SK-N-SH treated with all-trans-retinoic acid at 6 μM for 48 hours (cell line): ENCODE measurements at regions not wholly inside any gene's neighbourhood (a gene's known extent, or its start where the extent isn't known, plus 50 kb on each side); places are given as distances from the start of the nearest gene placed in this dataset.

ENCODE experiments used
- ATAC-seq: fragments of 200-7000 bp; cut with Tn5 transposase; 3 replicates; pipeline ENCODE4 v1.9.1; 2020; ENCODE audit warnings: mild to moderate bottlenecking, moderate library complexity
- ARNTL ChIP-seq: fragments of 450-650 bp; formaldehyde crosslinking; IDR thresholded peaks from 2 replicates; pipeline ENCODE4 v1.5.0; 2020; ENCODE audit warnings: low read depth, mild to moderate bottlenecking, moderate library complexity, borderline replicate concordance
- BACH2 ChIP-seq: fragments of 250-450 bp; sonication (Bioruptor Pico); IDR thresholded peaks from 2 replicates; pipeline ENCODE4 v1.9.0; 2021; ENCODE audit warnings: mild to moderate bottlenecking, borderline replicate concordance
- CSDC2 ChIP-seq: fragments of 250-450 bp; sonication (Bioruptor Pico); IDR thresholded peaks from 2 replicates; pipeline ENCODE4 v1.5.0; 2020; ENCODE audit warnings: mild to moderate bottlenecking, moderate library complexity
- CSRNP3 ChIP-seq: fragments of 250-450 bp; sonication (Bioruptor Pico); IDR thresholded peaks from 2 replicates; pipeline ENCODE4 v1.5.1; 2021; ENCODE audit warnings: mild to moderate bottlenecking, moderate library complexity
- ESRRG ChIP-seq: fragments of 250-450 bp; sonication (Bioruptor Pico); IDR thresholded peaks from 2 replicates; pipeline ENCODE4 v1.6.1; 2021; ENCODE audit warnings: mild to moderate bottlenecking
- GLIS3 ChIP-seq: fragments of 250-450 bp; sonication (Bioruptor Pico); IDR thresholded peaks from 2 replicates; pipeline ENCODE4 v1.5.0; 2020; ENCODE audit warnings: mild to moderate bottlenecking, moderate library complexity
- ISL1 ChIP-seq: fragments of 250-450 bp; sonication (Bioruptor Pico); IDR thresholded peaks from 2 replicates; pipeline ENCODE4 v2.1.2; 2022; ENCODE audit warnings: mild to moderate bottlenecking, moderate library complexity
- OSR1 ChIP-seq: fragments of 250-450 bp; sonication (Bioruptor Pico); IDR thresholded peaks from 2 replicates; pipeline ENCODE4 v1.8.0; 2022; ENCODE audit warnings: moderate library complexity, mild to moderate bottlenecking, inconsistent platforms
- PATZ1 ChIP-seq: fragments of 250-450 bp; sonication (Bioruptor Pico); IDR thresholded peaks from 2 replicates; pipeline ENCODE4 v1.8.0; 2020; ENCODE audit warnings: mild to moderate bottlenecking, moderate library complexity, borderline replicate concordance
- POU6F1 ChIP-seq: fragments of 250-450 bp; sonication (Bioruptor Pico); IDR thresholded peaks from 2 replicates; pipeline ENCODE4 v1.8.0; 2021; ENCODE audit warnings: low read depth, mild to moderate bottlenecking, moderate library complexity, borderline replicate concordance
- PPARA ChIP-seq: fragments of 250-450 bp; sonication (Bioruptor Pico); IDR thresholded peaks from 2 replicates; pipeline ENCODE4 v1.5.0; 2020; ENCODE audit warnings: mild to moderate bottlenecking, borderline replicate concordance
- RARB ChIP-seq: fragments of 250-450 bp; sonication (Bioruptor Pico); IDR thresholded peaks from 2 replicates; pipeline ENCODE4 v1.8.0; 2021; ENCODE audit warnings: mild to moderate bottlenecking, moderate library complexity
- SNAI2 ChIP-seq: fragments of 250-450 bp; sonication (Bioruptor Pico); IDR thresholded peaks from 2 replicates; pipeline ENCODE4 v1.5.0; 2020; ENCODE audit warnings: mild to moderate bottlenecking, moderate library complexity
- TCF4 ChIP-seq: fragments of 250-450 bp; sonication (Bioruptor Pico); IDR thresholded peaks from 2 replicates; pipeline ENCODE4 v1.8.0; 2021; ENCODE audit warnings: mild to moderate bottlenecking, moderate library complexity, borderline replicate concordance
- TOX ChIP-seq: fragments of 250-450 bp; sonication (Bioruptor Pico); IDR thresholded peaks from 2 replicates; pipeline ENCODE4 v1.8.0; 2021; ENCODE audit warnings: mild to moderate bottlenecking, moderate library complexity, borderline replicate concordance
- TSHZ2 ChIP-seq: fragments of 250-450 bp; sonication (Bioruptor Pico); IDR thresholded peaks from 2 replicates; pipeline ENCODE4 v1.5.0; 2020; ENCODE audit warnings: mild to moderate bottlenecking, moderate library complexity
- ZC3H10 ChIP-seq: fragments of 250-450 bp; sonication (Bioruptor Pico); IDR thresholded peaks from 2 replicates; pipeline ENCODE4 v1.5.1; 2021; ENCODE audit warnings: mild to moderate bottlenecking, moderate library complexity
- ZFP3 ChIP-seq: fragments of 250-450 bp; sonication (Bioruptor Pico); IDR thresholded peaks from 2 replicates; pipeline ENCODE4 v1.5.0; 2020; ENCODE audit warnings: mild to moderate bottlenecking, moderate library complexity
- ZFP30 ChIP-seq: fragments of 450-650 bp; formaldehyde crosslinking; IDR thresholded peaks from 2 replicates; pipeline ENCODE4 v1.5.0; 2022; ENCODE audit warnings: mild to moderate bottlenecking, moderate library complexity
- ZNF565 ChIP-seq: fragments of 450-650 bp; formaldehyde crosslinking; conservative IDR thresholded peaks from 2 replicates; pipeline ENCODE4 v1.5.0; 2020; ENCODE audit warnings: low read depth, mild to moderate bottlenecking, moderate library complexity
- ZNF70 ChIP-seq: fragments of 450-650 bp; formaldehyde crosslinking; IDR thresholded peaks from 2 replicates; pipeline ENCODE4 v1.5.0; 2020; ENCODE audit warnings: mild to moderate bottlenecking, moderate library complexity
- ZNF8 ChIP-seq: fragments of 450-650 bp; formaldehyde crosslinking; IDR thresholded peaks from 2 replicates; pipeline ENCODE4 v1.5.0; 2020; ENCODE audit warnings: mild to moderate bottlenecking, moderate library complexity

- TF ChIP-seq ZFP30 (no peak), CSDC2 (CRISPR knock-in tag) (no peak), ARNTL (no peak), TCF4 (CRISPR knock-in tag) (no peak)
Observed at GRCh38 chr4:23130845-23131244, 438.1 kb downstream of the GBA3 start (continued).

GRCh38 chr4:23125118-23125517 is 432.4 kb downstream of the GBA3 start:
- TF ChIP-seq RARB (no peak), ESRRG (no peak), CSDC2 (CRISPR knock-in tag) (no peak), CSRNP3 (CRISPR knock-in tag) (no peak)
- no peak for ATAC-seq

- no peak for ATAC-seq
- no peak for TF ChIP-seq ZNF8 (CRISPR knock-in tag)
- TF ChIP-seq CSDC2 (CRISPR knock-in tag) = no peak
- no peak for TF ChIP-seq CSRNP3 (CRISPR knock-in tag)
- TF ChIP-seq ESRRG = no peak
Observed at GRCh38 chr4:23122666-23123400, 430.1 kb downstream of the GBA3 start.

- TF ChIP-seq ISL1 (CRISPR knock-in tag) (no peak), ZFP3 (CRISPR knock-in tag) (no peak), TOX (CRISPR knock-in tag) (no peak)
- no peak for ATAC-seq
Observed at GRCh38 chr4:23120374-23120773, 427.6 kb downstream of the GBA3 start.

GRCh38 chr4:23117826-23118225 is 425.1 kb downstream of the GBA3 start:
- TF ChIP-seq POU6F1 (CRISPR knock-in tag) = no peak
- no peak for TF ChIP-seq ZFP30
- no peak for TF ChIP-seq ZFP3 (CRISPR knock-in tag)
- TF ChIP-seq ZNF565 = no peak
- no peak for TF ChIP-seq GLIS3 (CRISPR knock-in tag)
- no peak for TF ChIP-seq ZNF70 (CRISPR knock-in tag)
- TF ChIP-seq PPARA (CRISPR knock-in tag) = no peak
- no peak for TF ChIP-seq RARB
- no peak for TF ChIP-seq OSR1 (CRISPR knock-in tag)
- TF ChIP-seq TOX (CRISPR knock-in tag) = no peak
- no peak for TF ChIP-seq BACH2 (CRISPR knock-in tag)
- no peak for TF ChIP-seq SNAI2 (CRISPR knock-in tag)
- no peak for TF ChIP-seq PATZ1
- TF ChIP-seq ZNF8 (CRISPR knock-in tag) = no peak
- no peak for TF ChIP-seq ESRRG
- no peak for TF ChIP-seq CSDC2 (CRISPR knock-in tag)
- TF ChIP-seq ISL1 (CRISPR knock-in tag) = no peak
- TF ChIP-seq CSRNP3 (CRISPR knock-in tag) = no peak
- TF ChIP-seq TSHZ2 (CRISPR knock-in tag) = no peak
- TF ChIP-seq ZC3H10 = no peak
- no peak for ATAC-seq
